Lower leg skin (tissue), 3 donors: ENCODE measurements at regions not wholly inside any gene's neighbourhood (a gene's known extent, or its start where the extent isn't known, plus 50 kb on each side); places are given as distances from the start of the nearest gene placed in this dataset.

Source experiments
- POLR2A ChIP-seq, 2 donors: fragments of 450-650 bp; IDR thresholded peaks; one replicate each; pipeline ENCODE4 v1.6.1; 2016 to 2017; ENCODE audit warnings: antibody characterized with exemption in 2 of 2, mild to moderate bottlenecking in 1 of 2, moderate library complexity in 1 of 2
- TF ChIP-seq, protein P1 (sequence below), 3 donors: fragments of 450-650 bp; IDR thresholded peaks; one replicate each; pipeline ENCODE4 v1.5.1; 2016; ENCODE audit warnings: antibody characterized with exemption in 3 of 3, mild to moderate bottlenecking in 3 of 3, moderate library complexity in 2 of 3

DNA sequence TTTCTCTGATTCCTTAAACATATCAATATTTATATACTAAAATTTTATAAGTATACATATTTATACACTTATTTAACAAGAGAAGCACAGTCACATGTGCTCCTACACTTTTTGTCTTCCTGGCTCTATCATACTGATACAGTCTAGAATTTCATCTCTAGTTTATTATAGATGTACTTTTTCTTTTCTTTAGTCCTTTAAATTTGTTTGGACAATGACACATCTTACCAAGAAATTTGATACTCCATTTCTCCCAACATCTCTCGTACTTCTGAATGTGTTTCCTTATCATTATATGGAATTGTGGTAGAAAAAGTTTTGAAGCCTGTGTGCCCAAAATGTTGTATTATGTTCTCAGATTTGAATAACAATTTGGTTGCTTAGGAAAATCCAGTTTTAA, 104.6 kb downstream of the DMRT2 start:
- TF ChIP-seq, protein P1, sequence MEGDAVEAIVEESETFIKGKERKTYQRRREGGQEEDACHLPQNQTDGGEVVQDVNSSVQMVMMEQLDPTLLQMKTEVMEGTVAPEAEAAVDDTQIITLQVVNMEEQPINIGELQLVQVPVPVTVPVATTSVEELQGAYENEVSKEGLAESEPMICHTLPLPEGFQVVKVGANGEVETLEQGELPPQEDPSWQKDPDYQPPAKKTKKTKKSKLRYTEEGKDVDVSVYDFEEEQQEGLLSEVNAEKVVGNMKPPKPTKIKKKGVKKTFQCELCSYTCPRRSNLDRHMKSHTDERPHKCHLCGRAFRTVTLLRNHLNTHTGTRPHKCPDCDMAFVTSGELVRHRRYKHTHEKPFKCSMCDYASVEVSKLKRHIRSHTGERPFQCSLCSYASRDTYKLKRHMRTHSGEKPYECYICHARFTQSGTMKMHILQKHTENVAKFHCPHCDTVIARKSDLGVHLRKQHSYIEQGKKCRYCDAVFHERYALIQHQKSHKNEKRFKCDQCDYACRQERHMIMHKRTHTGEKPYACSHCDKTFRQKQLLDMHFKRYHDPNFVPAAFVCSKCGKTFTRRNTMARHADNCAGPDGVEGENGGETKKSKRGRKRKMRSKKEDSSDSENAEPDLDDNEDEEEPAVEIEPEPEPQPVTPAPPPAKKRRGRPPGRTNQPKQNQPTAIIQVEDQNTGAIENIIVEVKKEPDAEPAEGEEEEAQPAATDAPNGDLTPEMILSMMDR (IDR thresholded peaks at IDR 0.05), result no peak
- no peak for TF ChIP-seq POLR2A (IDR thresholded peaks at IDR 0.05)
